ENCODE measurements at regions not wholly inside any gene's neighbourhood (a gene's known extent, or its start where the extent isn't known, plus 50 kb on each side); places are given as distances from the start of the nearest gene placed in this dataset.
"Not testable (repeated sequence)": the region's sequence is repeated elsewhere in the genome, so short reads cannot be mapped to it uniquely, and the experiment has no call there.

DNA sequence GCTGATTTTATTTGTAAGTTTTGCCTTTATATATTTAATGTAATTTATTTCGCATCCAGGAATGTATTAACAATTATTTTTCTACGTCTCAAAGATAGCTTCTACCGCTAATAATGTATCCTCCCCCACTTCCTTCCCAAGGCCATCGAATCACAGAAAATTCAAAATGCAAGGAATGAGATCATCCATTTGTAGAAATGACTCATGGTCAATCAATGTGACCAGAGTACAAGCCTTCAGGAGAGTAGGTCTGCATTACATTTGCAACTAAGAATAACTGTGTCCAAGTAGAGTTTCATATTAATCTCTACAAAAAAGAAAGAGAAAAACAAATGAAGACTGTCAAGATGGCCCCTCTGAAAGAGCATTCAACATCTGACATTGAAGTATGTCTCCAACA is 205.9 kb upstream of the PHF14 start:
- TF ChIP-seq, protein P1, sequence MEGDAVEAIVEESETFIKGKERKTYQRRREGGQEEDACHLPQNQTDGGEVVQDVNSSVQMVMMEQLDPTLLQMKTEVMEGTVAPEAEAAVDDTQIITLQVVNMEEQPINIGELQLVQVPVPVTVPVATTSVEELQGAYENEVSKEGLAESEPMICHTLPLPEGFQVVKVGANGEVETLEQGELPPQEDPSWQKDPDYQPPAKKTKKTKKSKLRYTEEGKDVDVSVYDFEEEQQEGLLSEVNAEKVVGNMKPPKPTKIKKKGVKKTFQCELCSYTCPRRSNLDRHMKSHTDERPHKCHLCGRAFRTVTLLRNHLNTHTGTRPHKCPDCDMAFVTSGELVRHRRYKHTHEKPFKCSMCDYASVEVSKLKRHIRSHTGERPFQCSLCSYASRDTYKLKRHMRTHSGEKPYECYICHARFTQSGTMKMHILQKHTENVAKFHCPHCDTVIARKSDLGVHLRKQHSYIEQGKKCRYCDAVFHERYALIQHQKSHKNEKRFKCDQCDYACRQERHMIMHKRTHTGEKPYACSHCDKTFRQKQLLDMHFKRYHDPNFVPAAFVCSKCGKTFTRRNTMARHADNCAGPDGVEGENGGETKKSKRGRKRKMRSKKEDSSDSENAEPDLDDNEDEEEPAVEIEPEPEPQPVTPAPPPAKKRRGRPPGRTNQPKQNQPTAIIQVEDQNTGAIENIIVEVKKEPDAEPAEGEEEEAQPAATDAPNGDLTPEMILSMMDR (conservative IDR thresholded peaks at IDR 0.05; ENCODE audit: control insufficient read depth, insufficient read depth, low read depth, low read length) = no peak
- peak; percentile 0 for DNase-seq (ENCODE audit: low read depth)
- H3K4me3 ChIP-seq (ENCODE audit: control insufficient read depth, low read depth, low read length) = no peak overlapping the region

DNA sequence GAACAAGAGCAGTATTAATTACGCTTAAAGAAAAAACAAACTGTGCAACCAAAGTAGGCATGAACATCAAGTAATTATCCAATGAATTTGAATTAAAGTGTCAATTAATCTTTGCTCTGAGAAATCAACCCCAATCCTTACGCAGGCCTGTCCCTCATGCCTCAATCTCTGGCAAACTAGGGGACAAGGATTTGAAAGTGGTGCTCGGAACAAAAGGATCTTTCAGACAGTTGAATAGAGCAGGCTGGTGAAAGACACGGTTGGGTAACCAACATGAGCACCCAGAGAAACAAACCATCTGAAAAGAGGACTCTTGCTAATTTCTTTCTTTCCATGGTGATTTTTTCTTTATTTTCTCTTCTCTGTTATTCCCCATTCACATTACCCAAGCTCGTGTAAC is 203.5 kb upstream of the PHF14 start:
- no peak overlapping the region for H3K4me3 ChIP-seq (ENCODE audit: control insufficient read depth, low read depth, low read length)
- no peak for DNase-seq (ENCODE audit: low read depth)
- TF ChIP-seq, protein P1 (conservative IDR thresholded peaks at IDR 0.05; ENCODE audit: control insufficient read depth, insufficient read depth, low read depth, low read length) = no peak

DNA sequence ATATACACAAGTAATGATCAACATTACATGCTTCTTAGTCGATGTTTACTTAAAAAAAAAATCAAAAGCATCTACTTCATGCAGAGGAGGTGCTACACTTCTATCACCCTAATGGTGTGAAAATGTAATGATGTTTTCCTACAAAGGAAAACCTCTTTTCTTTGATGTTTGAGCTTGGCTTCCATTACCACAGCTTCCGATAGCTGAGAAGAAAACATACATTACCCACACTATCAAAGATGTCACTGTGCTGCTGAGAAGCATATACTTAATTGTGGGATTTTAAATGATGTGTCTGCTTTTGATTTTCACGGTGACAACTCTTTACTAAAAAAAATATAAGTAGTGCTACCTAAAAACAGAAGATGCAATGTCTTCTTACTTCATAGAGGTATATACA is 200.2 kb upstream of the PHF14 start:
- H3K4me3 ChIP-seq (ENCODE audit: control insufficient read depth, low read depth, low read length) = no peak overlapping the region
- TF ChIP-seq, protein P1 (conservative IDR thresholded peaks at IDR 0.05; ENCODE audit: control insufficient read depth, insufficient read depth, low read depth, low read length) = no peak

DNA sequence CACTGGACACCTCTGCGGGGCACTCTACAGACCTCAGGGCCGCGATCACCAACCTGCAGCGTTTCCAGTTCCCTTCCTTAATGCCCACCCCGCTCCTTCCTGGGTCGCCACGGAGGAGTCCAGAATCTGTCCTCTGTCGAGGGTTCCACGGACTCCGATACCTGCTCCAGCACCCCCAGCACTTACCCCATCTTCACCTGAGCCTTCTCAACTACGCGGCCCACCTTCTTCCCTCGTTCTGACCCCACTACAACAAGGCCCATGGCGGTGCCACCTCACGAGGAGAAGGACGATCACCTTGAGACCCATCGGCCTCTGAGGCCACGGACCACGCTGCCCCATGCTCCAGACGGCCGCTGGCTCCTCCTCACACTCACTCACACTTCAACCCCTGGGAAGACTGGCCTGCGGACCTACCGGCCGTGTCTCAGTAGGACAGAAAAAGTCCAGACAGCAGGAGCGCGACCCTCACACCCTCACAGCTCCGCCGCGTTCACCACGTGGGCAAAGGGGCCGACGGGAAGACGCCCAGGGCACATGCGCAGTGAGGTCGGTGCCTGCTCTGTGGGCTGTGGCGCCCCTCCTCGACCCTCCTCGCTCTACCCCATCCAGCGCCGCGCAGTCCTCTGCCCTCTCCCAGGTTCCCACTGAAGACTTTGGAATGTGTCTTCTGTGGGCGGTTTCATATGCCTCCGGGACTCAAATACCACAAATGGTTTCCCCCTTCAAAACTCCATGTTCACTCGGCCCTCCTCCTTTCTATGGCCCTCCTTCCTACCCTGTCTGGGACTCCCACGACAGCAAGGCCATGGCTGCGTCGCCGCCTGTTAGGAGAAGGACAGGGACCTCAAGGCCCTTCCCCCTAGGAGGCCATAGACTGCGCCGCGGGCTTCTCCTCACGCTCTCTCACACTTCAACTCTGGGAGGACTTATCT is 193.9 kb upstream of the PHF14 start:
- no peak for DNase-seq (ENCODE audit: low read depth)
- no peak overlapping the region for H3K4me3 ChIP-seq (ENCODE audit: control insufficient read depth, low read depth, low read length)
- TF ChIP-seq, protein P1 (conservative IDR thresholded peaks at IDR 0.05; ENCODE audit: control insufficient read depth, insufficient read depth, low read depth, low read length) = no peak

More for the DNA sequence above, 200.2 kb upstream of the PHF14 start:
- DNase-seq (ENCODE audit: low read depth) = no peak

DNA sequence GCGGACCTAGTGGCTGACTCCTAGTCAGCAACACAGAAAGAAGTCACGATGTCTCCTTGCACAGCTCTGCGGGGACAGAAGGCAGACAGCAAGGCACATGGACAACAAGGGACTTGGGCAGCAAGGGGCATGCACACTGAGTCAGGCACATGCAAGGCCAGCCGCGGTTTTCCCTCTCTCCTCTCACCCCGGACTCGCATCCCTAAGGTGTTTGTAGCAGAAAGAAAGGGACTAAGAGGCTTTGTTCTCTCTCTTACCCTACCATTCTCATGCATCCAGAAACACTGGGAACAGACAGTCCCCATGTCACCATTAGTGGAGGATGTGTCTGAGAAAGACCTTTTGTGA is 193.3 kb upstream of the PHF14 start:
- no peak overlapping the region for H3K4me3 ChIP-seq (ENCODE audit: control insufficient read depth, low read depth, low read length)
- TF ChIP-seq, protein P1 (conservative IDR thresholded peaks at IDR 0.05; ENCODE audit: control insufficient read depth, insufficient read depth, low read depth, low read length) = no peak
- DNase-seq (ENCODE audit: low read depth) = no peak

DNA sequence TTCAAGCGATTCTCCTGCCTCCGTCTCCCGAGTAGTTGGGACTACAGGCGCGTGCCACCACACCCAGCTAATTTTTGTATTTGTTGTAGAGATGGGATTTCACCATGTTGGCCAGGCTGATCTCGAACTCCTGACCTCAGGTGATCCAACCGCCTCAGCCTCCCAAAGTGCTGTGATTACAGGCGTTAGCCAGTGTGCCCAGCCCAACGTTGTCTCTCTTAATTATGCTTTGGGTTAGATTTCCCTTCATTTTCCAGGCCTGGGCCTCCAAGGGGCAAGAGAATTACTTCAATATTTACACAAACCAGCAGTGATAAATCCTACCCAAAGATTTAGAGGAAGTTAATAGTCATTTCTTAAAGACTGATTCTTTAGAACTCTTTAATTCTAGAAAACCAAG is 186.7 kb upstream of the PHF14 start:
- not testable (repeated sequence) for H3K4me3 ChIP-seq (ENCODE audit: control insufficient read depth, low read depth, low read length); DNase-seq (ENCODE audit: low read depth)

DNA sequence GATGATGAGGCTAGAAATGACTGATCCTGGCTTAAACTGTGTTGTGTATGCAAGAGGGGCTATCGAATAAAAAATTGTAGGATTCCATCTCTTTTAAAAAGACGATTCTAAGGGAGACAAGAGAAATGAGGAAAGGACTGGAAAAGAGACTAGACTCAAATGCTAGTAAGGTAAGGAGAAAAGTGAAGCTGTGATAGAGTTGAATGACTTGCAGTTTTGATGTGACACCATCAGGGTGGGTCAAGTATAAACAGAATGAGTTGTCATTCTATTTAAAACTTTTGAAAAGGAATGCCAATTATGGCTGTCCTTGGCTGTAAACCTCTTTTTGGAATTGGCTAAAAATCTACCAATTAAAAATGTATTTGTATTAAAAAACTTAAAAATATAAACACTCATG is 184.5 kb upstream of the PHF14 start:
- TF ChIP-seq, protein P1 (conservative IDR thresholded peaks at IDR 0.05; ENCODE audit: control insufficient read depth, insufficient read depth, low read depth, low read length) = no peak
- no peak for DNase-seq (ENCODE audit: low read depth)

More for the DNA sequence above, 184.5 kb upstream of the PHF14 start:
- no peak overlapping the region for H3K4me3 ChIP-seq (ENCODE audit: control insufficient read depth, low read depth, low read length)

Data from fibroblast of mammary gland (primary cell).